NCI-H446 treated with DMSO at 0.1 percent for 48 hours (cell line): ENCODE measurements at regions not wholly inside any gene's neighbourhood (a gene's known extent, or its start where the extent isn't known, plus 50 kb on each side); places are given as distances from the start of the nearest gene placed in this dataset.
A peak's percentile ranks its signal among the peaks of the same experiment; 100 is the strongest.
"Not testable (repeated sequence)": the region's sequence is repeated elsewhere in the genome, so short reads cannot be mapped to it uniquely, and the experiment has no call there.

Experiments used
- DNase-seq: peaks from one replicate; lab custom pipeline; 2025; lab: John Stamatoyannopoulos, UW

DNA sequence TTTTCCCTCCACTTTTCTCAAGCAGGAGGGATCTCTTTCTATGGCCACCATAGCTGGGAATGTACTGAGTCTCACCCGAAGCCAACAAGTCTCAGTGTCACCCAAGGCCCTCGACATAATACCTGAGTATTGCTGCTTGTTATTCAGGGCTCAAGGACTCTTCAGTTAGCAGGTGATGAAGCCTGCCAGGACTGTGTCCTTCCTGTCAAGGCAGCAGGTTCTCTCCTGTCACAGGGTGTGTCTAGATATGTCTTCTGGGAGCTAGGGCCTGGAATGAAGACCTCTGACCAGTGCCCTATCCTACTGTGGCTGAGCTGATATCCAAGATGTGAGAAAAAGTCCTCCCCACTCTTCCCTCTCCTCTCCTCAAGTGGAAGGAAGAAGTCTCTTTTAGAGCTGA lies 391.0 kb upstream of the DIPK2B start:
- no peak for DNase-seq

DNA sequence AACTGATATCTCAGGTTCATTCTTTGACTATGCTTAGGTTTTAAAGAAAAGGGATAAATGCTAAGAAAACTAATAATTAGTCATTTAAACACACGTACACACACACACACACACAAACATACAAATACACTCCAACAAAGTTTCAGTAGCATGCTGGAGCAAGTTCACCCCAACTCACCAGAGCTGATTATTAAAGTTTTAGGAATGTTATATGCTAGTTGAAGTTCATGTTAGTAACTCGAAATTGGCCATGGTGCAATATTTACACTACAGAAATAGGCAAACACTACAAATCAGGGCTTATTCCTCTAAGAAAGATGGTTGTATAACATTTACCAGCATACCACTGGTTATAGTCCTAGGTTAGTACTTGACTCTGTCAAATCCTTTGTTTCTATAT lies 384.0 kb upstream of the DIPK2B start:
- no peak for DNase-seq

DNA sequence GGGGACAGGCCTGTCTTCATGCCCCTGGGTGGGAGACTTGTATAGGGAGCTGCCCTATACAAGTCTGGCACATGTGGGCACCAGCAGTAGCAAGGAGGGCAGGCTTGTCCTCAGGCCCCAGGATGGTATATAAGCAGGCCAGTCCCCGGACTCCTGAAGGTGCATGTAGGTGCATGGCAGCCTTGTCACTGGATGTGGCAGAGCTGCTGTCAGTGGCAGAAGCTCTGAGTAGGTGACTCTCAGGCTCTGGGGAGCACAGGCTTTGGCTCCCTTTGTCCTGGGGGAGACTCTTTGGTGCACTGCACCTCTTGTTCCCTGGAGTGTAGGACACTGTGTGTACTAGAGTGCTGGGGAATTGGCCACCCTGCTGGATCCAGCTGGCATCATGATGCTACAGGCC lies 376.7 kb upstream of the DIPK2B start:
- no peak for DNase-seq

DNA sequence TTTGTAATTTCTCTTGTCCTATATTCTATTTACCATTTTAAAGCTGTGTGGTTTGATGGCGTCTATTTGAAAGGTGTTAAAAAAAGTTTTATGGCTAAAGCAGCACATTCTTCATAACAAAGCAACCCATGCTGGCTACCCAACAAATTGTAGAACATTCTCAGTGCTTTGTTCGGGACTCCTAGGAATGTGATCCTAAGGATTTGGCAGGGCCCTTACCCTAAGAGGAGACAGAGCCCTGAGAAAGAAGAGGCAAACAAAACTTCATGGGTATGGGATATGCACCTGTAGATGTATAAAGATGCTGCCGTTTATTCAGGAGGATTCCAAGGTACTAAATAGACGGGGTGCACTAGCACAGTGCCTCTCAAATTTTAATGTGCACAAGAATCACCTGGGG lies 370.8 kb upstream of the DIPK2B start:
- no peak for DNase-seq

DNA sequence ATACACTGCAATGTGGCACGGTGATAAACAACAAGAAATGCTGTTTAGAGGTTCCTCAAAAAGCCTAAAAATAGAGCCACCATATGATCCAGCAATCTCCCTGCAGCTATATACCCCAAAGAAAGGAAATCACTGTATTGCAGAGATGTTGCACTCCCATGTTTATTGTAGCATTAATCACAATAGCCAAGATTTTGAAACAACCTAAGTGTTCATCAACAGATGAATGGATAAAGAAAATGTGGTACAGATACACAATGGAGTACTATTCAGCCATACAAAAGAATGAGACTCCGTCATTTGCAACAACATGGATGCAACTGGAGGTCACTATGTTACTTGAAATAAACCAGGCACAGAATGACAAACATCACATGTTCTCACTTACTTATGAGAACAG lies 365.8 kb upstream of the DIPK2B start:
- no peak for DNase-seq

DNA sequence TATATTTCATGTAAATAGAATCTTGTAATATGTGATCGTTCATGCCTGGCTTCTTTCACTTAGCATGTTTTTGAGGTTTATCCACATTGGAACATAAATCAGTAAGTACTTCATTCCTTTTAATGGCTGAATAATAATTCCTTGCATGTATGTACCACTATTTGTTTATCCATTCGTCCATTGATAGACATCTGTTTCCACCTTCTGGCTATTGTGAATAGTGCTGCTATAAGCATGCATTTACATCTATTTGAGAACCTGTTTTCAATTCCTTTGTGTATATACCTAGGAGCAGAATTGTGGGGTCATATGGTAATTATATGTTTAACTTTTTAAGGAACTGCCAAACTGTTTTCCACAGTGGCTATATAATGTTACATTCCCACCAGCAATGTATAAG lies 356.7 kb upstream of the DIPK2B start:
- no peak for DNase-seq

DNA sequence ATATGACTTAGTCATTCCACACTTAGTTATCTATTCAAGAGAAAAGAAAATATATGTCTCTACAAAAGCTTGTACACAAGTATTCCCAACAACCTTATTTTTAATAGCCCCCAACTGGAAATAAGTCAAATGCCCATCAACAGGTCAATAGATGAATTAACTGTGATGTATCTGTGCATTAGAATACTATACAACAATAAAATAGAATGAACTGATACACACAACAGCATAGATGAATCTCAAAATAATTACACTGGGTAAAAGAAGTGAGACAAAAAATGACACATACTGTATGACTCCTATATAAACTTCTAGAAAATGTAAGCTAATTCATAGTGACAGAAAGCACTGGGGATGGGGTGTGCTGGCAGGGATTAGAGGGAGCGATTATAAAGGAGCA lies 354.1 kb upstream of the DIPK2B start:
- no peak for DNase-seq

DNA sequence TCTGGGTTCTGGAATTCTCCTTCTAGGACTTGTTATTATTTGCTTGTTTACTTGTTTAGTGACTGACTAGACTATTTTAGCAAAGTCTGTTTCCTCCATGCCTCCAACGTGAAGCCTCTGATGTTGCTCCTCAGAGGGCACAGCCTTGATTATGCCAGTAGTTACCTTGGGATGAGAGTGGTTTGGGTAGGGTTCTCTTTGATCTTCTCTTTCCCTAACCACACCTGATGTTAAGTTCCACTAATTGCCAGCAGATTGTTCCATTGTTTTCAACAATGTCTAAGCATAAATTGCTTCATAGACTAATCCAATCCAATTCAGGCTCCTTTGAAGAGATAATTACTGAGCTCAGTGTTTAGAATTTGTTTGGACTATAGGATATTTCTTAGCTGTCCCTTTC lies 352.7 kb upstream of the DIPK2B start:
- no peak for DNase-seq

DNA sequence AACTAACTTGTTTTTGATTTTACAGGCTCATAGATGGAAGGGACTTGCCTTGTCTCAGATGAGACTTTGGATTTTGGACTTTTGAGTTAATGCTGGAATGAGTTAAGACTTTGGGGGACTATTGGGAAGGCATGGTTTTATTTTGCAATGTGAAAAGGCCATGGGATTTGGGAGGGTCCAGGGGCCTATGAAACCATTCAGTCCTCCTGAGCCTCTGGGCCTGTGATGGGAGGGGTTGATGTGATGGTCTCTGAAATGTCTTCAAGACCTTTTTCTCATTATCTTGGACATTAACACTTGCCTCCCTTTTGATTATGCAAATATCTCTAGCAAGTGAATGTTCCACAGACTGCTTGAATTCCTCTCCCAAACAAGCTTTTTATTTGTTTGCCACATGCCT lies 346.0 kb upstream of the DIPK2B start:
- DNase-seq = not testable (repeated sequence)

DNA sequence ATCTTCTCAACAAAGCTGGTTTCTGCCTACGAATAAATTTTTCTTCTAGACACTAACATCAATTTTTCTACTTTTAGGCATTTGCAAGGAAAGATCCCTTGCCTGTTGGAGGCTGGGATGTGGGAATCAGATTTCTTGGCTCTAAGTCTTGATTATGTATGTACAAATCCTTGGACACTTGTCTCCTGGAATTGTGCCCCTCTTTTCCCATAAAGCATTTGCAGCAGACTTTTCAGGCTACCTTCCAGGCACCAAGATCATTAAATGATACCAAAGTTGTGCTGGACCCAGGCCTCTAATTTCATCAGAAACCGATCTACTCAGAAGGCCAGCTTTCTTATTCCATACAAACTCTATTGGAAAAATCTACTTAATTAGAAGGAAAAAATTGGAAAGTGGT lies 339.5 kb upstream of the DIPK2B start:
- no peak for DNase-seq

DNA sequence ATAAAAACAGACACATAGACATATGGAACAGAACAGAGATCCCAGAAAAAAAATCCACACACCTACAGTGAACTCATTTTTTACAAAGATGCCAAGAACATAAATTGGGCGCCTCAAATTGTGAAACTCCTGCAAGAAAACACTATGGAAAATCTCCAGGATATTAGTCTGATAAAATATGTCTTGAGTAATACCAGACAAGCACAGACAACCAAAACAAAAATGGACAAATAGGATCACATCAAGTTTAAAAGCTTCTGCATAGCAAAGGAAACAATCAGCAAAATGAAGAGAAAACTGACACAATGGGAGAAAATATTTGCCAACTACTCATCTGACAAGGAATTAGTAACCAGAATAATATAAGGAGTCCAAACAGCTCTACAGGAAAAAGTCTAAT lies 337.3 kb upstream of the DIPK2B start:
- no peak for DNase-seq

DNA sequence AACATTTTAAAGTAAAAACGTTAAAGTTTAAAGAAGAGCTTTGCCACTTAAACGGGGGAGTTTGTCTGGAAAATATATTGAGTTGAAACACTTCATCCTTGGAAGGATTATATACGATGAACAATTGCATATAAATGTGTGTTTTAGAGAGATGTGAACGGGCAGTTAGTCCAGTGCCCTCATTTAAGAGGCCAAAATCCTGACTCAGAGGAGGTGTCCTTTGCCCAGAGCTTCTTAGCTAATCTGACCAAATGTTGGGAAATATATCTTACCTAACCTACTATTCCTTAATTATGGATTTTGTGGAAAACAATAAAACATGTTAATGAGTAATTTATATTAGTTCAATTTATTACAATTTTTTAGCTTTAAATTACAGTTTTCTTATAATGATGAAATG lies 327.2 kb upstream of the DIPK2B start:
- DNase-seq = no peak

DNA sequence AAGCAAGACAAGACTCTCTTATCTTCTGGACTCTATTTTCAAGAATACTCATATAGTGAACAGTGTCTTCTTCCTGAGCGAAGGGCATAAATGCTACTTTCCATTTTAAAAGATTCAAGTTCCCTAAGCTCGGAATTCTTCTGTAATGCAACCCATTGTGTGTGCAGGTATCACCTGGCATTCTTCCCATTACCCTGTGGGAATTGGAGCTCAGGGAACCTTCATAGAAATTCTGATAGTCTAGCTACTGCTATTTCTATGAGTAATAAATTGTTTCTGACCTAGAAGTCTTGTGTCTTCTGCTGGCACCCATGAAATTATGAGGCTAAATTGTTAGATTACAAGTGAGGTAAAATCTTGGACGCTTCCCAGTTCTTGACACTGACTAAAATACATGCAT lies 324.1 kb upstream of the DIPK2B start:
- no peak for DNase-seq

DNA sequence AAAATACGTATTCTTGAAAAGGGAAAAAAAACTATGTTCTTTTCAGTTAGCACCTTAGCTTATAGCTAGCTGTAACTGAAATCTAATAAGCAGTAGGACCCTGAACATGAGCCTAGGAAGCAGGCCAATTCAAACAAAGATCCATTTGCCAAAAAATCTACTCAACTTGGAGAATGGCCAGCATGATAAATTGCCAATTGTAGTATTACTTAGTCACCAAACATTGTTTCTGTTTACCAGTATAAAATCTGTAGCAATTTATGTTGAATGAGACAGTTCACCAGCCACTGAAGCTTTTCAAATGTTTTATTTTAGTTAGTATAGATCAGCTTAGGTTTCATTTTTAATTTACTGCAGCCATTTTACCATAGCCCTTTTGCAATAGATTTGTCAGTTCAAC lies 323.6 kb upstream of the DIPK2B start:
- DNase-seq = peak; percentile 67

DNA sequence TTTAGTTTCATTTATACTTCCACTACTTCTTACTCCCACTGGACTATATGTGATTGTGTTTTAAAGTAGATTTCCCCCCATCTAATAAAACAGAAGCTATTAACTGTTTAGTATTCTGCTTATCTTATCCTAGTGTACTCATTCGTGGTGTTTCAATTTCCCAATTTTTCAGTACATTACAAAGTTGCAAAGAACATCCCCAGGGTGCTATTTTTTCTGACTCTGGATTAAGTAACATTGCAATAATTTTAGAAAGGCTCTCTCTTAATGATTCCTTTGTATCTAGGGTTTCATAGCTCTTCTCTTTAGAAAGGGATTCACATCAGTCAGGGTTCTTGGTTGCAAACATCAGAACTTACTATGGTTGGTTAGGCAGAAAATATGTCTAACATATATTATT lies 317.9 kb upstream of the DIPK2B start:
- no peak for DNase-seq

DNA sequence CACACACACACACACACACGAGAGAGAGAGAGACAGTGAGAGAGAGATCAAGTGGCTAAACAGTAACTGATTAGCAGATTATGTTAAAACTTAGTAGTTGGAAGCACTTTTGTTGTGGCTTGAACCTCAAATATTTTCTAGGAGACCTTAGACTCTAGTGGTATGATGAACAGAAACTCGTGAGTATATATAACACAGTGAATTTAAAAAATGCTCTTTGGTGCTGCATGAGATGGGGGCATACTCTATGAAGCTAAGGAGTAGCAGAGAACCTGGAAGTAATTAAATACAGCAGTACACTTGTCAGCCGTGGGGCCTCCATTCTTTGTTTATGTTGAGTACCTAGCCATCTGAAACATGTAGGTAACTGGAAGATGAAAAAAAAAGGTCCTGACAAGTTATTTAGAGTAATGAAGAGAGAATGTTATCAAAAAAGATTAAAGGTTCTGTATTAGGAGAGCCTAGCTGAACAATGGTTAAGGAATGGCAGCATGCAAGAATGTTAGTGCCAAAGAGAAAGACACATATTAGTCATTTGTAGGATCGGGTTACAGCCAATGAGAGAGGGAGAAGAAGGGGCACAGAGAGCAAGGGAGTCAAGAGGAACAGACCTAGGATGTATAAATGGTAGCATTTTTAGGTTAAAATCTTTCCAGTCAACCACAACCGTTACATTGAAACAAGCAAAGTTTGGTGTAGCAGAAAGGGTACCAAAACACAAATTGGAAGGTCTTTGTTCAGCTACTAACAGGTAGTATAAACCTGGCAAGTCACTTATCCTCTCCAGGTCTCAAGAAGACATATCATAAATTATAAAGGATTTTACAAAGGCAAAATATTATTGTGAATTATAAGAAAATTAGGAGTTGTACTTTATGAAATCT lies 316.7 kb upstream of the DIPK2B start:
- no peak for DNase-seq

DNA sequence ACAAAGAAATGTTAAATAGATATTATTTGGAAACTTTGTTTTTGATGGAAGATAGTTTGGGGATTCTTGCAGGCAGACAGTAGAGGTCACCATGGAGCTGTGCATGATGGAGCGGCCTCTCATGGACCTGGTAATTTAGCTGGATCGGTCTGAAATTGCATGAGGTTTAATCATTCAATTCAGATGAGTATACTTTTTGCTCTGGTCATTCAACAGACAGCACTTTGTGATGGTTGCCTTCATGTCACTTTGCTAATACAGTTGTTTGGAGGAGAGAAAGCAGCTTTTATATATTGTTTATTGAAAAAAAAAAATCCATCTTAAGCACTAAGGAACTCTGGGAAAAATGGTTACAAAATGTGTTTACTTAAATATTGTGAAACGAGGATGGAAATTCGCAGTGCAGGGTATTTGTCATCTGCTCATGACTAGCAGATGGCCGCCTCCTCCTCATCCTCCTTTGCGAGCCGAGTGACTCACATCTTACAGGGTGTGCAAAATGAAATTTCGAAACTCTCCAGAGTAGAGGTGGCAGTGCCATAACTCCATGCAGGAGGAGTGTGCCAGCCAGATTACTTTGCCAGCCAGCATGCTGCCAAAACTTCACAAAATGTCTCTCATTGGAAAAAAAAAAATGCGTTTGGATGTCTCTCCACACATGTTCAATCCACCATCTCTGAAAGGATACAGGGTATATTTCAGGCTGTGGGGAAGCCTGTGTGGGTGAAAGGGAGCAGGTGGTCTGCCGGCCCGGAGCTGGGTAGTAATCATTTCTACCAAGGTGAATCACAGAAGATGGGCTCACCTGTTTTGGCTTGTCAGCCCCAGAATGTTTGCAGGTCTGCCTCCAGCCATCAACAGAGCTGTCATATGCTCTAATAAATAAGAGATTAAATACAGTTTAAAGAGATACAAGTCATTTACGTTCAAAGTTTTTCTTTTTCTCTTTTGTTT lies 314.9 kb upstream of the DIPK2B start:
- DNase-seq = peak; percentile 43

DNA sequence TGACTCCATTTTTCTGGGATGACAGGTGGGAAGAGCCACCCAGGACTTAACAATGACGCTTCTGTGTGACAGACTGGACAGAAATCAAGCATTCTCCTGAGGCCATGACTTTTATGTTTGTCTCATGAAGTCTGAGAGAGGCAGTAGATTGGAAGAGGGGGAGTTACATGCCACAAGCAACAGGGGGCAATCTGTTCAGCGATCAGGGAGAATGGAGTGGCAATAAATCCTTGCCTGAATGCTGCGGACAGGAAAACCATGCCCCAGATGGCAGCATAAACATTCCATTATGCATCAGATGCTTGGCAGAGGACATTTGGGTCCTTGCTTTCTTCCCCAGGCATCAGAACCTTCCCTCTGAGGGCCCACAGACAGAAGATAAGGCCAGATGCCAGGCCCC lies 312.4 kb upstream of the DIPK2B start:
- DNase-seq = no peak

DNA sequence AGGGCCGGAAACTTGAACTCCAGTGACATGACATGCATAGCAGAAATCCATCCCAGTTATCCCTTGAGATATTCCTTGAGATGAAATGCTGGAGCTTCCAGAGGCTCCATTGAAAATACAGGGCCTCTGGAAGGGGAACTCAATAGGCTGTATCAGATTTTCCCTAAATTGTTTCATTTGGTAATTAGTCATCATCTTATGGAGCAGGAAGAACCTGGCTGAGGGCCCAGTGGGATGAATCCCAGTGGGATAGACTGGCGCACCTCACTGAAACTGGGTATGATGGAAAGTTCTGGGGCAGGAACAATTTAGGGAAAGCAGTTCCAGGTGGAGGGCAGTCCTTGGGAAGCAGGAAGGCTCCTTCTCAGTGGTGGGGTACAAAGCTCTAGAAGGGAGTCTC lies 307.8 kb upstream of the DIPK2B start:
- DNase-seq = peak; percentile 27

DNA sequence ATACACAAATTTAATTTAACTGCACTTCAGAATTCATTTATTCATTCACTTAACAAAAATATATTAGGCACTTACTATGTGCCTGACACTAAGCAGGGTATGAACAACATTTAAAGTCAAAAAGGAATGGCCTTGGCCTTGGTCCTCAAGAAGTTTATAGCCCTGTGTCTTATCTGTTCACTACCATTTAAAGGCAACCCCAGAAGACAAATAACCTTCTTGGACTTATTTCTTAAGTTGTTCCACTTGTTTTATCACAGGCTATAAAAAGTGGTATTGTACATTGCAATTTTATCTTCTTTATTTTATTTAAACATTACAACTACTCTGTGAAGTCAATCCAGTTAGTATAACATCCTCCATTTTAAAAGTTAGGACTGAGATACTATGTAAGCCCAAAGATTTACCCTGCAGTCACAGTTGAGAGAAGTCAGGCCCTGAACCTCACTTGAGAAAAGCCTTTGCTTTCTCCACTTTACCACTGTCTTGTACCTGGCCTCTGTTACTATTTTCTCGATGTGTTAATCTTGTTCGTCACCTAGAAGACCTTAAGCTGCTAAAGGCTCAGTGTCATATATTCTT lies 305.6 kb upstream of the DIPK2B start:
- no peak for DNase-seq

DNA sequence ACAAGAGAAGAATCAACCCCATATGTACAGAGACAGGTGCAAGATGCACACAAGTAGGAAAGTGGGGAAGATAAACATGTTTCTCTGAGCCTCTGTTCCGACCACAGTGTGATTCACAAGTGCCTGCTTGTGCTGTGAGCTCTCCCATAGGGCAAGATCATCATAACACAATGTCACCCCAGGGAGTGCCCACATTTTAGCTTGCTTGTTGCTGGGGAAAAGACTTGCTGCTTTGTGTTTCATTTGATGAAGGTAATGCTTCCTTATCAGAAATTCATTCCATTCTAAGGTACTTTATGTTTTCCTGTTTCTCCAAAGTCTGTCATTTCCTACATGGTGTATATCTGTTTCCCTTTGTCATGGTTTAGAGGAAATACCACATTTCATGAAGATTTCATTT lies 304.5 kb upstream of the DIPK2B start:
- DNase-seq = no peak

DNA sequence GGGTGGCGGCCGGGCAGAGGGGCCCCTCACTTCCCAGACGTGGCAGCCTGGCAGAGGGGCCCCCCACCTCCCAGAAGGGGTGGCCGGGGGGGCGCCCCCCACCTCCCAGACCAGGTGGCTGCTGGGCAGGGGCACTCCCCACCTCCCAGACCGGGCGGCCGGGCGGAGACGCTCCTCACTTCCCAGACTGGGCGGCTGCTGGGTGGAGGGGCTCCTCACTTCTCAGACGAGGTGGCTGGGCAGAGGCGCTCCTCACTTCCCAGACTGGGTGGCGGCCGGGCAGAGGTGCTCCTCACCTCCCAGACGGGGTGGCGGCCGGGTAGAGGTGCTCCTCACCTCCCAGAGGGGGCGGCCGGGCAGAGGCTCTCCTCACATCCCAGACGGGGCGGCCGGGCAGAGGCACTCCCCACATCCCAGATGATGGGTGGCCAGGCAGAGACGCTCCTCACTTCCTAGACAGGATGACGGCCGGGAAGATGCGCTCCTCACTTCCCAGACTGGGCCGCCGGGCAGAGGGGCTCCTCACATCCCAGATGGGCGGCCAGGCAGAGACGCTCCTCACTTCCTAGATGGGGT lies 303.2 kb upstream of the DIPK2B start:
- not testable (repeated sequence) for DNase-seq
